ENCODE measurements at regions not wholly inside any gene's neighbourhood (a gene's known extent, or its start where the extent isn't known, plus 50 kb on each side); places are given as distances from the start of the nearest gene placed in this dataset.

- 88 to 94% methylated on average over 10 of the region's 10 CpGs for WGBS, 2 donors
- ATAC-seq (ENCODE audit: insufficient read depth, low FRiP score) = no peak
- Histone ChIP-seq H3K9me3 (ENCODE audit: control insufficient read depth in 4 of 4, insufficient read depth in 3 of 4, low read length in 3 of 4) (no peaks in the 10 kb centered on the region), H3K36me3 (ENCODE audit: control insufficient read depth in 4 of 4, insufficient read depth in 4 of 4, low read length in 4 of 4) (no peaks in the 10 kb centered on the region), H3K27me3 (ENCODE audit: control insufficient read depth in 3 of 3, insufficient read depth in 3 of 3, low read length in 2 of 3) (no peaks in the 10 kb centered on the region), H3K4me3 (no peak overlapping the region), H3K4me1 (ENCODE audit: control insufficient read depth in 5 of 5, insufficient read depth in 5 of 5, low read length in 5 of 5) (peaks cover 2 to 34% (median 19%) of the 10 kb centered on the region in 5 donors), H3K9ac (ENCODE audit: insufficient read depth in 1 of 2, low read length in 2 of 2) (no peak overlapping the region), H3K27ac (ENCODE audit: low read depth in 1 of 2, low read length in 1 of 2) (no peak overlapping the region)
- no peak for TF ChIP-seq CTCF (IDR thresholded peaks at IDR 0.05; ENCODE audit: control extremely low read depth, extremely low read depth)
- DNase-seq = peak in 1 of 3 donors; percentile 61
Measured at GRCh38 chr5:54703565-54704255, 186.2 kb downstream of the SNX18 start.

GRCh38 chr5:54703133-54703532 is 185.6 kb downstream of the SNX18 start:
- peak; percentile 42 to 71 (median 60) for DNase-seq
- H3K36me3 ChIP-seq (ENCODE audit: control insufficient read depth in 4 of 4, insufficient read depth in 4 of 4, low read length in 4 of 4) = no peaks in the 10 kb centered on the region
- H3K4me1 ChIP-seq (ENCODE audit: control insufficient read depth in 5 of 5, insufficient read depth in 5 of 5, low read length in 5 of 5) = peaks cover 2 to 34% (median 19%) of the 10 kb centered on the region in 5 donors
- H3K4me3 ChIP-seq = no peak overlapping the region
- H3K9me3 ChIP-seq (ENCODE audit: control insufficient read depth in 4 of 4, insufficient read depth in 3 of 4, low read length in 3 of 4) = no peaks in the 10 kb centered on the region
- H3K27ac ChIP-seq (ENCODE audit: low read depth in 1 of 2, low read length in 1 of 2) = no peak overlapping the region
- TF ChIP-seq CTCF (IDR thresholded peaks at IDR 0.05; ENCODE audit: control extremely low read depth, extremely low read depth) = no peak
- no peak overlapping the region for H3K9ac ChIP-seq (ENCODE audit: insufficient read depth in 1 of 2, low read length in 2 of 2)
- WGBS, 2 donors = 55 to 72% methylated on average over 2 of the region's 2 CpGs
- ATAC-seq (ENCODE audit: insufficient read depth, low FRiP score) = no peak
- H3K27me3 ChIP-seq (ENCODE audit: control insufficient read depth in 3 of 3, insufficient read depth in 3 of 3, low read length in 2 of 3) = no peaks in the 10 kb centered on the region

- H3K4me3 ChIP-seq = no peak overlapping the region
- H3K4me1 ChIP-seq (ENCODE audit: control insufficient read depth in 5 of 5, insufficient read depth in 5 of 5, low read length in 5 of 5) = peaks cover 2 to 40% (median 24%) of the 10 kb centered on the region in 5 donors
- ATAC-seq (ENCODE audit: insufficient read depth, low FRiP score) = no peak
- H3K36me3 ChIP-seq (ENCODE audit: control insufficient read depth in 4 of 4, insufficient read depth in 4 of 4, low read length in 4 of 4) = no peaks in the 10 kb centered on the region
- no peak overlapping the region for H3K27ac ChIP-seq (ENCODE audit: low read depth in 1 of 2, low read length in 1 of 2)
- peak in 1 of 3 donors; percentile 40 for DNase-seq
- WGBS, 2 donors = 18 to 19% methylated on average over 1 of the region's 1 CpG
- TF ChIP-seq CTCF (IDR thresholded peaks at IDR 0.05; ENCODE audit: control extremely low read depth, extremely low read depth) = no peak
- H3K27me3 ChIP-seq (ENCODE audit: control insufficient read depth in 3 of 3, insufficient read depth in 3 of 3, low read length in 2 of 3) = no peaks in the 10 kb centered on the region
- no peaks in the 10 kb centered on the region for H3K9me3 ChIP-seq (ENCODE audit: control insufficient read depth in 4 of 4, insufficient read depth in 3 of 4, low read length in 3 of 4)
- no peak overlapping the region for H3K9ac ChIP-seq (ENCODE audit: insufficient read depth in 1 of 2, low read length in 2 of 2)
Measured at GRCh38 chr5:54702470-54702869, 184.9 kb downstream of the SNX18 start.

Data from lung (tissue), 11 donors.